Ectodermal cell (in vitro differentiated cells): ENCODE measurements at regions not wholly inside any gene's neighbourhood (a gene's known extent, or its start where the extent isn't known, plus 50 kb on each side); places are given as distances from the start of the nearest gene placed in this dataset.

ENCODE experiments used
- H3K27ac ChIP-seq: 2 replicates; pipeline ENCODE4 v1.7.0; 2013; ENCODE audit warnings: mild to moderate bottlenecking, low read depth, low read length; ENCODE audit not compliant: insufficient read depth, poor library complexity, severe bottlenecking
- H3K27me3 ChIP-seq: 2 replicates; pipeline ENCODE4 v1.7.0; 2013; ENCODE audit warnings: mild to moderate bottlenecking, low read length; ENCODE audit not compliant: insufficient read depth, control insufficient read depth, poor library complexity, severe bottlenecking
- H3K36me3 ChIP-seq: one replicate; pipeline ENCODE4 v1.7.0; 2013; ENCODE audit warnings: low read length; ENCODE audit not compliant: control insufficient read depth, insufficient read depth
- H3K4me1 ChIP-seq: one replicate; pipeline ENCODE4 v1.7.0; 2013; ENCODE audit warnings: low read length; ENCODE audit not compliant: control insufficient read depth, insufficient read depth
- H3K4me3 ChIP-seq: 2 replicates; pipeline ENCODE4 v1.7.0; 2013; ENCODE audit warnings: low read depth, low read length, control low read depth; ENCODE audit not compliant: insufficient read depth
- H3K9me3 ChIP-seq: 2 replicates; pipeline ENCODE4 v1.7.0; 2013; ENCODE audit warnings: mild to moderate bottlenecking, low read length, moderate library complexity; ENCODE audit not compliant: control insufficient read depth
- whole genome bisulfite sequencing, 2 experiments: methylation state at CpG; one replicate each; pipeline ENCODE4 v1.1.7; 2013; ENCODE audit warnings: missing lambda C conversion rate in 2 of 2; 5-methylcytosine and 5-hydroxymethylcytosine counted together

DNA sequence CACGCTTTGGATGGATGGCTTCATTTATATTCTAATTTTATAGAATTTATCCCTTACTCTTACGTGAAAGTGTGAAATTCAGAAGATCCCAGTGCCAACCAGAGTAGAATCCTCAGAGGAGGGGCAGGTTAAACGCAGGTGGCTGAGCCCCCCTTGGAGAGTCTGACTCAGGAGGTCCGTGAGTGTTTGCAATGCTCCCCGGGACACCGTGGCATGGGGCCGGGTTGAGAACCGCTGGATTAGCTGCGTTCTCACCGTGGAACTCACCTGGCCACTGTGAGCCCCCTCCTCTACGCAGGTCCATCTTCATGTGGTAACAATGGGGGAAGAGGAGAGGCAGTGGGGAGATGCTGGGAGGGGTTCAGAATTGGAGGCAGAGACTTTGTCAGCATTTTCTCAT is 638.0 kb upstream of the MKI67 start:
- H3K4me1 ChIP-seq, result peaks cover 6% of the 10 kb centered on the region
- WGBS, 2 experiments, result 84 to 88% methylated on average over 10 to 11 of the region's 11 CpGs
- H3K4me3 ChIP-seq, result no peak overlapping the region
- H3K27me3 ChIP-seq, result no peaks in the 10 kb centered on the region
- H3K9me3 ChIP-seq, result no peaks in the 10 kb centered on the region
- H3K36me3 ChIP-seq, result no peaks in the 10 kb centered on the region
- no peak overlapping the region for H3K27ac ChIP-seq

DNA sequence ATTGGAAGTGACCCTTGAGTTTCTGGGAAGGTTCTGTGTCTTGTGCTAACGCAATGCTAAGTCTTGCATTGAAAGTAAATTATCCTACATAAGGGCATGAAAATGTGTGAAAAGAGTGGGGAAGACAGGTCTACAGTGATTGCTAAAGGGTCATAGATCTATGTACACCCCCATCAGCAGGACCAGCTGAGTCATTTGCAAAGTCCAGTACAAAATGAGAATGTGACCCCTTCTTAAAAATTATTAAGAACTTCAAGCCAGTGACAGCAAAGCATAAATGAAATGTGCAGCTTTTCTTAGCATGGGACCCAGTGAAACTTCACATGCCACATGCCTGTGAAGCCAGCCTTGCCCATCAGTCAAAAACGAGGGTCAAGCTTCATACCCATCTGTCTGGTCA is 640.7 kb upstream of the MKI67 start:
- Histone ChIP-seq H3K4me1 (peaks cover 6% of the 10 kb centered on the region), H3K4me3 (no peak overlapping the region), H3K36me3 (no peaks in the 10 kb centered on the region), H3K27me3 (no peaks in the 10 kb centered on the region), H3K9me3 (no peaks in the 10 kb centered on the region), H3K27ac (no peak overlapping the region)
- 90 to 91% methylated on average over 2 of the region's 2 CpGs for WGBS, 2 experiments

DNA sequence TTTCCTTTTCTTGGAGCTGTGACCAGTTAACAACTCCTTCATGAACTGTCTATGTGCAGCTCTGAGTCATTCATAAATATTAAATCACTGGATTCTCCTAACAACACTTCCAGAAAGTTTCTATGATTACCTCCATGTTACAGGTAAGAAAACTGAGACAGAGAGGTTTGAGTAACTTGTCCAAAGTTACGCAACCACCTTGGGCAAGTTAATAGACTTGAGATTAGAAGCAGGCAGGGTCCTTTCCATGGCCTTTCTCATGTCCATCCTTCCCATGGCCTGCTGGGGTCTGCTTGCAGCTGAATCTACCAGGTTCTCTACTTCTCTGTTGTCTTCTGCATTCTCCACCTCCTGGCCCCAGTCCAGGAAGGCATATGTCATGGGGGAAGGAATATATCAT is 648.8 kb upstream of the MKI67 start:
- Histone ChIP-seq H3K36me3 (no peaks in the 10 kb centered on the region), H3K4me1 (no peaks in the 10 kb centered on the region), H3K27me3 (no peaks in the 10 kb centered on the region), H3K9me3 (no peaks in the 10 kb centered on the region), H3K4me3 (no peak overlapping the region), H3K27ac (no peak overlapping the region)
- 90 to 95% methylated on average over 1 of the region's 1 CpG for WGBS, 2 experiments

DNA sequence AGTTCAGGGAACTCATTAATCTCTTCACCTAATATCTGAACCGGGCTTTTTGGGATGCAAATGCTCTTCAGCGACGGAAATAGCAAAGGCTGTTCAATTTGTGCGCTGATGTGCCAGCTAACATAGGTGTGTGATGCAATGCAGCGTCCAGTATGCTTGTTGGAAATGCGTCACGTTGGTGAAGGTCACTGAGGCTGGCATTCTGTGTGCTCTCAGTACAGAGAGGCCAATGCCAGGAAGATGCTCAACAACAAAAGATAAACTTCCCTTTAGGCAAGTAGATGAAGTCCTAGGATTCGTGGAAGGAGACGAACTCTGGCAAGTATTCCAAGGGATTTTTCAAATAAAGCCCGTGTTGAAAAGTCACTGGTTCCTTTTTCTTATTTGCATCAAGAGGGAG is 649.5 kb upstream of the MKI67 start:
- H3K4me1 ChIP-seq, result no peaks in the 10 kb centered on the region
- no peaks in the 10 kb centered on the region for H3K9me3 ChIP-seq
- H3K4me3 ChIP-seq, result no peak overlapping the region
- no peak overlapping the region for H3K27ac ChIP-seq
- no peaks in the 10 kb centered on the region for H3K36me3 ChIP-seq
- H3K27me3 ChIP-seq, result no peaks in the 10 kb centered on the region
- WGBS, 2 experiments, result 95 to 97% methylated on average over 10 of the region's 10 CpGs

DNA sequence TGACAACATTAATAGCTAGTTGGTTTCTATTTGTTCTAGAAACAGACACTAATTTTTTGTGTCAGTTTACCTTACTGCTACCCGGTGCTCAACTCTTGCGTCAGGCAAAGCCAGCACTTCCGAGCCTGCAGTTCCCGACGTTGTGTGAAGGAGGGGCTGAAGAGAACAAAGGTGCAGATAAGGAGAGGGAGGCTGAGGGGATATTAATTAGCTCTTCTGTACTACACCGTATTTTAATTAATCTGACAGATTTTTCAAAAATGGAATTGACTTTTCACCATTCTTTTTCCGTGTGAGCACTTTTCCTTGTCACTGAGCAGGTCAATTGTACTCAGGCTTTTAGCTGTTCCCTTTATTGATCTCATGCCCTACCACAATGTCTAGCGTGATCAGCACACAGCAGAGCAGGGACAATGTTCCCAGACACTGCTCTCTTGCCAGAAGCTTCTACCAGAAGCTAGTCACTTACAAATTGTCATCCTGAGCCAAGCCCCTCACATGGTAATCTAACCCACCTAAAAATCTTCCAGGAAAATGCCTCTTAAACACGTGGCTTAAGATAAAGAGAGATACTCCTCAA is 650.5 kb upstream of the MKI67 start:
- Histone ChIP-seq H3K27ac (no peak overlapping the region), H3K27me3 (no peaks in the 10 kb centered on the region), H3K36me3 (no peaks in the 10 kb centered on the region), H3K4me1 (no peaks in the 10 kb centered on the region), H3K4me3 (no peak overlapping the region), H3K9me3 (no peaks in the 10 kb centered on the region)
- WGBS, 2 experiments, result 71 to 78% methylated on average over 9 of the region's 9 CpGs

DNA sequence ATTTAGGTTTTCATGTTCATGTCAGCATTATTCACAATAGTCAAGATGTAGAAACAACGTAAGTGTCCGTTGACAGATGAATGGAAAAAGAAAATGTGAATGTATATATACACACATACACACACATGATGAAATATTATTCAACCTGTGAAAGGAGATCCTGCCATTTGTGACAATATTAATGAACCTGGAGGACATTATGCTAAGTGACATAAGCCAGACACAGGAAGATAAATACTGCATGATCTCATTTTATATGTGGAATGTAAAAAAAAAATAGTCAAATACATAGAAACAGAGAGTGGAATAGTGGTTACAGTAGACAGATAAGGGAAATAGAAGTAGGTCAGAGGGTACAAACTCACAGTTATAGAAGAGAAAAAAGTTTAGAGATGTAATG is 651.1 kb upstream of the MKI67 start:
- no peaks in the 10 kb centered on the region for H3K4me1 ChIP-seq
- 100% methylated on average over 1 of the region's 2 CpGs; no CpG with 5 or more reads in 1 of the 2 experiments for WGBS, 2 experiments
- no peak overlapping the region for H3K27ac ChIP-seq
- no peaks in the 10 kb centered on the region for H3K27me3 ChIP-seq
- no peaks in the 10 kb centered on the region for H3K36me3 ChIP-seq
- H3K4me3 ChIP-seq, result no peak overlapping the region
- no peaks in the 10 kb centered on the region for H3K9me3 ChIP-seq

DNA sequence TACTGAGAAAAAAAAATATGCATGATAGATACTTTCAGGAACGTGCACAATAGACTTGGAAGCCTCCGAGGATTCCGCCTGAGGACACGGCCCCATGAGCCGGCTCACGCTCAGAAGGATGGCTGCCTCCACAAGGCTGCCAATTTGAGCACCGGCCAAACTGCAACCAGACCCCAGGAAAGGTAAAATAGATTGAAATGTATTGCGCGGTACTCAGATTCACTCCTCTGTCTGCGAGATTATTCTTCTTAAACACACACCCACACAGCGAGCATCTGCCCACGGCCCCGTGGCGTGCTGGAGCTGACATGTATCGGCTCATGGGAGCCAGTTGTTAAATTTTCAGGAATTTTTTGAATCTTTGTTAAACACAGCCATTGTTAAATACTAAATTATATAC is 653.2 kb upstream of the MKI67 start:
- no peaks in the 10 kb centered on the region for H3K9me3 ChIP-seq
- H3K27ac ChIP-seq, result no peak overlapping the region
- no peaks in the 10 kb centered on the region for H3K36me3 ChIP-seq
- no peaks in the 10 kb centered on the region for H3K27me3 ChIP-seq
- no peak overlapping the region for H3K4me3 ChIP-seq
- no peaks in the 10 kb centered on the region for H3K4me1 ChIP-seq
- 97 to 98% methylated on average over 13 to 15 of the region's 15 CpGs for WGBS, 2 experiments

DNA sequence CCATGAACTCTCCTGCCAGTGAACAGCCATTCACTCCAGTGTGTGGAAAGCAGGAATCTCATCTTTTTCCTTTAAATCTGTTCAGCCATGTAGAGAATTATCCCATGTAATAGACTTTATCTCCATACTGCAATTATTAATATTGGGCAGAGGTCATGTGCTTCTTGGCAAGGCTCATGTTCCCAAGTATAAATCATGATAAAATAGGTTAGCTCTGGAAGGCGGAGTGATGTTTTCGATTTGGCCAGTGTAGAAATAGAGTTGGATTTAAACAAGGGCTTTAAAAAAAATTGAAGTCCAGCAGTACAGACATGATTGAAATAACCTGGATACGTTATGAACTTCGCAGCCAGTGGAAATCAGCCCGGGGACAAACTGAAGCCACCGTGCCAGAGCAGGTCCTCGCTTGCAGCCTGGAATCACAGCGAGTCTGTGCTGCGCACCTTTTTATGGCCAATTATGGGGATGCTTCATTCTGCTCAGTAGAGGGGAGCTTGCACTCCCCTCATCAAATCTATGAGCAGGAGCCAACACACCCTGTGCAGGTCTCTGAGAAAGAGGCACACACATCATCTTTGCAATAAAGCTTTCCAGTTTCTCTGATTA is 654.0 kb upstream of the MKI67 start:
- no peaks in the 10 kb centered on the region for H3K27me3 ChIP-seq
- no peaks in the 10 kb centered on the region for H3K4me1 ChIP-seq
- no peak overlapping the region for H3K27ac ChIP-seq
- WGBS, 2 experiments, result 93 to 97% methylated on average over 9 of the region's 9 CpGs
- no peaks in the 10 kb centered on the region for H3K9me3 ChIP-seq
- H3K4me3 ChIP-seq, result no peak overlapping the region
- no peaks in the 10 kb centered on the region for H3K36me3 ChIP-seq

DNA sequence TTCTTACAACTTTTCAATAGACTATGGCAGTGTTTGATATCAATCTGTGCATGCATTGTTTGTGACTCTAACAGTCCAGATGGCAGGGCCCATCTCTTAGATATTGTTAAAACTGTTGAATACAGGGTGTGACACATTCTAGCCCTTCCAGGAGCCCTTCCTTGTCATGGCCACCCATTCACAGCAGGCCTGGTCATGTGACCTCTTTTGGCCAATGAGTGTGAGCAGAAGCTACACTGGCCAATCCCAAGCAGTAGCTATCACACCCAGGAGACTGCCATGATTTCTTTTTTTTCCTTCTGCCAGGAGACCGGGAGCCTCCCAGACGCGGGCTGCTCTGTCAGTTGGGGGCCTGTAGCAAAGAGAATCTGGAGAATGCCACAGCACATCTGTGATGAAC is 655.4 kb upstream of the MKI67 start:
- H3K27ac ChIP-seq, result no peak overlapping the region
- H3K27me3 ChIP-seq, result no peaks in the 10 kb centered on the region
- 61 to 68% methylated on average over 3 of the region's 3 CpGs for WGBS, 2 experiments
- H3K9me3 ChIP-seq, result no peaks in the 10 kb centered on the region
- no peaks in the 10 kb centered on the region for H3K36me3 ChIP-seq
- no peak overlapping the region for H3K4me3 ChIP-seq
- H3K4me1 ChIP-seq, result no peaks in the 10 kb centered on the region

DNA sequence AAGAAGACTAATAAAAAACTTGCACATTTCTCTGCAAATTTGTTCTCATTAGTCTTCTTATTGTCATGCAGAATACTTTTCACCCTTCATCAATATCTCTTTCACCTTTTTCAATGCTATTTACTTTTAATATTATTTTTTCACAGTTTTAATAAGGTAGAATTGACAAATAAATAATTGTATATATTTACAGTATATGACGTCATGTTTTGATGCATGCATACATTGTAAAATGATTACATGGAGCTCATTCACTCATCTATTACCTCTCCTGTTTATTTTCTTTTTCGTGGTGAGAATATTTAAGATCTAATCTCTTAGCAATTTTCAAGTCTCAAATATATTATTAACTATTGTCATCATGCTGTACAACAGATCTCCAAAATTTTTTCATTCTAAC is 658.2 kb upstream of the MKI67 start:
- no peaks in the 10 kb centered on the region for H3K9me3 ChIP-seq
- H3K4me3 ChIP-seq, result no peak overlapping the region
- WGBS, 2 experiments, result 88% methylated on average over 1 of the region's 2 CpGs; no CpG with 5 or more reads in 1 of the 2 experiments
- H3K36me3 ChIP-seq, result no peaks in the 10 kb centered on the region
- H3K4me1 ChIP-seq, result no peaks in the 10 kb centered on the region
- no peaks in the 10 kb centered on the region for H3K27me3 ChIP-seq
- no peak overlapping the region for H3K27ac ChIP-seq
